BJ (cell line): ENCODE measurements at regions not wholly inside any gene's neighbourhood (a gene's known extent, or its start where the extent isn't known, plus 50 kb on each side); places are given as distances from the start of the nearest gene placed in this dataset.
"Not testable (repeated sequence)": the region's sequence is repeated elsewhere in the genome, so short reads cannot be mapped to it uniquely, and the experiment has no call there.

Experiments
- CTCF ChIA-PET: fragments of 350-600 bp; formaldehyde crosslinking; extraction: SDS; loops from one replicate; lab custom pipeline; 2021; ENCODE audit warnings: antibody characterized with exemption, inconsistent platforms; lab: Yijun Ruan, JAX
- POLR2A ChIA-PET: fragments of 300-600 bp; sonication (Branson Sonifier 250); formaldehyde crosslinking; extraction: SDS; loops from one replicate; lab custom pipeline; 2021; ENCODE audit warnings: antibody characterized with exemption; lab: Charles Lee
- DNase-seq: peaks from one replicate; pipeline ENCODE4 v3.0.0-alpha.2; 2011; ENCODE audit warnings: low read depth
- H3K27me3 ChIP-seq: 2 replicates; pipeline ENCODE4 v1.6.0; 2011; ENCODE audit warnings: low read length; ENCODE audit not compliant: control insufficient read depth, insufficient read depth
- H3K36me3 ChIP-seq: 2 replicates; pipeline ENCODE4 v1.5.1; 2011; ENCODE audit warnings: low read length; ENCODE audit not compliant: control insufficient read depth, insufficient read depth
- H3K4me3 ChIP-seq: 2 replicates; pipeline ENCODE4 v1.5.1; 2011; ENCODE audit warnings: low read depth, mild to moderate bottlenecking, control low read depth, low read length
- CTCF ChIP-seq: IDR thresholded peaks from 2 replicates; pipeline ENCODE4 v1.5.1; 2011; ENCODE audit warnings: low read depth, mild to moderate bottlenecking, control low read depth, inconsistent platforms, low read length, moderate library complexity; ENCODE audit not compliant: insufficient read depth

GRCh38 chr11:92002568-92002967 is 222.1 kb upstream of the FAT3 start:
- no peak for TF ChIP-seq CTCF
- Histone ChIP-seq H3K36me3 (no peaks in the 10 kb centered on the region), H3K27me3 (no peaks in the 10 kb centered on the region), H3K4me3 (no peak overlapping the region)
- no peak for DNase-seq
- ChIA-PET POLR2A (no interaction called here), CTCF (no interaction called here)

GRCh38 chr11:91998481-91998880 is 226.1 kb upstream of the FAT3 start:
- DNase-seq: no peak
- H3K27me3 ChIP-seq: no peaks in the 10 kb centered on the region
- TF ChIP-seq CTCF: no peak
- POLR2A ChIA-PET: interaction anchor here (0.6 kb wide), 1 partner anchor 1154 kb away, joined by 5 read pairs; no protein-coding TSS in a partner anchor
- CTCF ChIA-PET: no interaction called here
- no peaks in the 10 kb centered on the region for H3K36me3 ChIP-seq
- H3K4me3 ChIP-seq: no peak overlapping the region

DNA sequence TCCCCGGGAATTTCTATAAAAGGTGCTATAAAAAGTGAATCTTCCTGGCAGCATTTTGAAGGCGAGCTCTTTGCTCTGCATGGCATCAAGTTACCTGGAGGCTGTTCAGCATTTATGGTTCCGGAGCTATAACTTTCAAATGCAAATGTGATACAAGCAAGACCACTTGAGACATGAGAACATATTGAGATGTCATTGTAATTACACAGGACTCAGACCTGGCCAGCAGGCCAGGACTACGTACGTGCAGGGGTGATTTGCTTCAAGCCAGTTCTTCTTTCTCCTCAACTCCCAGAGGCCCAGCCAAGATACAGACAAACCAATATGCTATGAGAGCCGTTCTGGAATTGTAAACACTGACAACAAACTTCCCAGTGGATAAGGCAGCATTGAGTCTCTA is 227.4 kb upstream of the FAT3 start:
- ChIA-PET POLR2A (no interaction called here), CTCF (no interaction called here)
- TF ChIP-seq CTCF: no peak

GRCh38 chr11:91996526-91996925 is 228.1 kb upstream of the FAT3 start:
- Histone ChIP-seq H3K27me3 (no peaks in the 10 kb centered on the region), H3K4me3 (no peak overlapping the region), H3K36me3 (no peaks in the 10 kb centered on the region)
- ChIA-PET POLR2A (no interaction called here), CTCF (no interaction called here)
- TF ChIP-seq CTCF: no peak
- DNase-seq: no peak

More for the DNA sequence above, 227.4 kb upstream of the FAT3 start:
- DNase-seq: no peak
- no peaks in the 10 kb centered on the region for H3K36me3 ChIP-seq
- no peak overlapping the region for H3K4me3 ChIP-seq
- H3K27me3 ChIP-seq: no peaks in the 10 kb centered on the region

GRCh38 chr11:91988443-91988842 is 236.2 kb upstream of the FAT3 start:
- POLR2A ChIA-PET, H3K27me3 ChIP-seq, H3K4me3 ChIP-seq, H3K36me3 ChIP-seq, DNase-seq, CTCF ChIA-PET: not testable (repeated sequence)

GRCh38 chr11:91986218-91986617 is 238.4 kb upstream of the FAT3 start:
- TF ChIP-seq CTCF: no peak
- DNase-seq: no peak
- ChIA-PET CTCF (no interaction called here), POLR2A (no interaction called here)
- Histone ChIP-seq H3K4me3 (no peak overlapping the region), H3K36me3 (no peaks in the 10 kb centered on the region), H3K27me3 (no peaks in the 10 kb centered on the region)
